ENCODE measurements at regions not wholly inside any gene's neighbourhood (a gene's known extent, or its start where the extent isn't known, plus 50 kb on each side); places are given as distances from the start of the nearest gene placed in this dataset.

- H3K36me3 ChIP-seq: no peaks in the 10 kb centered on the region
- intact Hi-C loops (cut with DNase I; ENCODE audit: low total_unique reads) (no loop called here), in situ Hi-C loops (cut with MboI; ENCODE audit: low sequenced_read_pairs in 4 of 4) (no loop called here)
- no peaks in the 10 kb centered on the region for H3K9me3 ChIP-seq
- no peaks in the 10 kb centered on the region for H3K4me1 ChIP-seq
- no peak overlapping the region for H3K4me3 ChIP-seq
- ATAC-seq (no peak), DNase-seq (no peak)
- H3K27ac ChIP-seq: no peak overlapping the region
- TF ChIP-seq, protein P1, sequence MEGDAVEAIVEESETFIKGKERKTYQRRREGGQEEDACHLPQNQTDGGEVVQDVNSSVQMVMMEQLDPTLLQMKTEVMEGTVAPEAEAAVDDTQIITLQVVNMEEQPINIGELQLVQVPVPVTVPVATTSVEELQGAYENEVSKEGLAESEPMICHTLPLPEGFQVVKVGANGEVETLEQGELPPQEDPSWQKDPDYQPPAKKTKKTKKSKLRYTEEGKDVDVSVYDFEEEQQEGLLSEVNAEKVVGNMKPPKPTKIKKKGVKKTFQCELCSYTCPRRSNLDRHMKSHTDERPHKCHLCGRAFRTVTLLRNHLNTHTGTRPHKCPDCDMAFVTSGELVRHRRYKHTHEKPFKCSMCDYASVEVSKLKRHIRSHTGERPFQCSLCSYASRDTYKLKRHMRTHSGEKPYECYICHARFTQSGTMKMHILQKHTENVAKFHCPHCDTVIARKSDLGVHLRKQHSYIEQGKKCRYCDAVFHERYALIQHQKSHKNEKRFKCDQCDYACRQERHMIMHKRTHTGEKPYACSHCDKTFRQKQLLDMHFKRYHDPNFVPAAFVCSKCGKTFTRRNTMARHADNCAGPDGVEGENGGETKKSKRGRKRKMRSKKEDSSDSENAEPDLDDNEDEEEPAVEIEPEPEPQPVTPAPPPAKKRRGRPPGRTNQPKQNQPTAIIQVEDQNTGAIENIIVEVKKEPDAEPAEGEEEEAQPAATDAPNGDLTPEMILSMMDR (IDR thresholded peaks at IDR 0.05 in 4 of 5, conservative IDR thresholded peaks at IDR 0.05 in 1 of 5): no peak
- H3K27me3 ChIP-seq: no peaks in the 10 kb centered on the region
Measured at GRCh38 chr1:199226163-199226562, 587.3 kb downstream of the PTPRC start.

- in situ Hi-C loops (cut with MboI; ENCODE audit: low sequenced_read_pairs in 4 of 4) (no loop called here), intact Hi-C loops (cut with DNase I; ENCODE audit: low total_unique reads) (no loop called here)
- Histone ChIP-seq H3K36me3 (no peaks in the 10 kb centered on the region), H3K9me3 (no peaks in the 10 kb centered on the region), H3K27ac (no peak overlapping the region), H3K4me1 (no peaks in the 10 kb centered on the region), H3K4me3 (no peak overlapping the region), H3K27me3 (no peaks in the 10 kb centered on the region)
- no peak for ATAC-seq
- no peak for DNase-seq
- TF ChIP-seq, protein P1 (IDR thresholded peaks at IDR 0.05 in 4 of 5, conservative IDR thresholded peaks at IDR 0.05 in 1 of 5): no peak
- no peak for TF ChIP-seq POLR2A (IDR thresholded peaks at IDR 0.05)
Measured at GRCh38 chr1:199242147-199242546, 603.3 kb downstream of the PTPRC start.

DNA sequence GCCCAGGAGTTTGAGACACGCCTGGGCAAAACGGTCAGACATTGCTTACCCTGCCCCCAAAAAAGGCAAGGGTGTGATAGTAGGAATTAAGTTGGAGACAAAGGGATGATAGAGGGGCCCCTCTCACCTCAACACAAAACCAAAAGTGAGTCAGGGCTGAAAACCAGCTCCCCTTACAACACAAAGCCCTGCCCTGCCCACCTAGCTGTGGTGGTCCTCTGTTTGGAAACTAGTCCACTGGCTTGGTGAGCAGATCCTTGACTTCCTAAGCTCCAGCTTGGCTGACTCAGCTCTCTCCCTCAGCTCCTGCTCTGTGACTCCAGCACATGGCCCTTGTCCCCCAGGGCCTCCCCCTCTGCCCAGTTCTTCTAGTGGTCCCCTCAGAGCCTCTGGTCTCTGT, 603.8 kb downstream of the PTPRC start:
- intact Hi-C loops (cut with DNase I; ENCODE audit: low total_unique reads) (no loop called here), in situ Hi-C loops (cut with MboI; ENCODE audit: low sequenced_read_pairs in 4 of 4) (no loop called here)
- no peak overlapping the region for H3K4me3 ChIP-seq
- no peaks in the 10 kb centered on the region for H3K4me1 ChIP-seq
- H3K27me3 ChIP-seq: no peaks in the 10 kb centered on the region
- no peak for TF ChIP-seq POLR2A (IDR thresholded peaks at IDR 0.05)
- TF ChIP-seq, protein P1 (IDR thresholded peaks at IDR 0.05 in 4 of 5, conservative IDR thresholded peaks at IDR 0.05 in 1 of 5): no peak
- no peaks in the 10 kb centered on the region for H3K36me3 ChIP-seq
- H3K9me3 ChIP-seq: no peaks in the 10 kb centered on the region
- no peak overlapping the region for H3K27ac ChIP-seq
- DNase-seq: no peak
- no peak for ATAC-seq

GRCh38 chr1:199243423-199244061, 604.7 kb downstream of the PTPRC start:
- in situ Hi-C loops (cut with MboI; ENCODE audit: low sequenced_read_pairs in 4 of 4): no loop called here
- DNase-seq: no peak
- ATAC-seq: no peak
- H3K36me3 ChIP-seq: no peaks in the 10 kb centered on the region
- intact Hi-C loops (cut with DNase I; ENCODE audit: low total_unique reads): no loop called here
- TF ChIP-seq, protein P1 (IDR thresholded peaks at IDR 0.05 in 4 of 5, conservative IDR thresholded peaks at IDR 0.05 in 1 of 5): peak in 3 of 5 experiments; percentile 6 to 28 (median 21)
- TF ChIP-seq POLR2A (IDR thresholded peaks at IDR 0.05): no peak
- H3K27ac ChIP-seq: no peak overlapping the region
- no peaks in the 10 kb centered on the region for H3K9me3 ChIP-seq
- no peaks in the 10 kb centered on the region for H3K27me3 ChIP-seq
- H3K4me3 ChIP-seq: no peak overlapping the region
- H3K4me1 ChIP-seq: no peaks in the 10 kb centered on the region

GRCh38 chr1:199245946-199246345, 607.1 kb downstream of the PTPRC start:
- no peaks in the 10 kb centered on the region for H3K27me3 ChIP-seq
- intact Hi-C loops (cut with DNase I; ENCODE audit: low total_unique reads): no loop called here
- H3K27ac ChIP-seq: no peak overlapping the region
- TF ChIP-seq, protein P1 (IDR thresholded peaks at IDR 0.05 in 4 of 5, conservative IDR thresholded peaks at IDR 0.05 in 1 of 5): no peak
- no peak for TF ChIP-seq POLR2A (IDR thresholded peaks at IDR 0.05)
- H3K4me1 ChIP-seq: no peaks in the 10 kb centered on the region
- H3K9me3 ChIP-seq: no peaks in the 10 kb centered on the region
- in situ Hi-C loops (cut with MboI; ENCODE audit: low sequenced_read_pairs in 4 of 4): no loop called here
- no peak for ATAC-seq
- no peaks in the 10 kb centered on the region for H3K36me3 ChIP-seq
- no peak for DNase-seq
- H3K4me3 ChIP-seq: no peak overlapping the region

Measured in gastrocnemius medialis (tissue), 4 donors.